ENCODE measurements at regions not wholly inside any gene's neighbourhood (a gene's known extent, or its start where the extent isn't known, plus 50 kb on each side); places are given as distances from the start of the nearest gene placed in this dataset.

GRCh38 chr10:21195252-21195651 lies 298.1 kb upstream of the NEBL start:
- DNase-seq: no peak

- DNase-seq: no peak
Measured at GRCh38 chr10:21194510-21194993, 297.4 kb upstream of the NEBL start.

- DNase-seq: no peak
Measured at GRCh38 chr10:21193196-21193595, 296.1 kb upstream of the NEBL start.

GRCh38 chr10:21191512-21191911 lies 294.4 kb upstream of the NEBL start:
- DNase-seq: no peak

- no peak for DNase-seq
Measured at GRCh38 chr10:21184984-21185383, 287.9 kb upstream of the NEBL start.

GRCh38 chr10:21184216-21184615 lies 287.1 kb upstream of the NEBL start:
- no peak for DNase-seq

GRCh38 chr10:21183025-21183424 lies 285.9 kb upstream of the NEBL start:
- DNase-seq: no peak

- DNase-seq: no peak
Measured at GRCh38 chr10:21181451-21181850, 284.3 kb upstream of the NEBL start.

- no peak for DNase-seq
Measured at GRCh38 chr10:21180604-21181003, 283.5 kb upstream of the NEBL start.

GRCh38 chr10:21176934-21177480 lies 279.9 kb upstream of the NEBL start:
- no peak for DNase-seq

- DNase-seq: no peak
Measured at GRCh38 chr10:21175797-21176196, 278.7 kb upstream of the NEBL start.

GRCh38 chr10:21174715-21175495 lies 277.8 kb upstream of the NEBL start:
- DNase-seq: no peak

GRCh38 chr10:21173802-21174714 lies 276.9 kb upstream of the NEBL start:
- DNase-seq: no peak

- DNase-seq: no peak
Measured at GRCh38 chr10:21172930-21173801, 276.1 kb upstream of the NEBL start.

GRCh38 chr10:21172542-21172929 lies 275.4 kb upstream of the NEBL start:
- no peak for DNase-seq

- DNase-seq: no peak
Measured at GRCh38 chr10:21171936-21172541, 274.9 kb upstream of the NEBL start.

GRCh38 chr10:21171197-21171935 lies 274.3 kb upstream of the NEBL start:
- DNase-seq: no peak

- no peak for DNase-seq
Measured at GRCh38 chr10:21170216-21170615, 273.1 kb upstream of the NEBL start.

- DNase-seq: no peak
Measured at GRCh38 chr10:21169271-21169670, 272.2 kb upstream of the NEBL start.

- no peak for DNase-seq
Measured at GRCh38 chr10:21167288-21168010, 270.3 kb upstream of the NEBL start.

Measured in NCI-H187 treated with DMSO at 0.1 percent for 48 hours (cell line).